Naive thymus-derived CD4-positive, alpha-beta T cell (primary cell): ENCODE measurements at regions not wholly inside any gene's neighbourhood (a gene's known extent, or its start where the extent isn't known, plus 50 kb on each side); places are given as distances from the start of the nearest gene placed in this dataset.

Source experiments
- ATAC-seq: fragments of 150-1000 bp; cut with Tn5 transposase; 2 replicates; pipeline ENCODE4 v1.10.0; 2021; ENCODE audit warnings: mild to moderate bottlenecking, moderate library complexity
- CTCF ChIA-PET: fragments of 350-600 bp; sonication (Branson Sonifier 250); formaldehyde crosslinking; loops from one replicate; lab custom pipeline; 2021; ENCODE audit warnings: antibody characterized with exemption; lab: Charles Lee
- POLR2A ChIA-PET: fragments of 350-600 bp; sonication (Branson Sonifier 250); formaldehyde crosslinking; loops from one replicate; lab custom pipeline; 2021; ENCODE audit warnings: antibody characterized with exemption, inconsistent platforms; lab: Charles Lee
- DNase-seq, 9 donors: peaks; one replicate each; pipeline versions ENCODE4 v3.0.0 to v3.0.0-alpha.2; 2020 to 2022; ENCODE audit warnings: mixed read lengths in 1 of 9
- H3K27ac ChIP-seq: one replicate; pipeline ENCODE4 v1.7.0; 2013; ENCODE audit warnings: mild to moderate bottlenecking, low read depth, low read length, moderate library complexity
- H3K27me3 ChIP-seq, 2 donors: one replicate each; pipeline ENCODE4 v1.7.0; 2013; ENCODE audit warnings: low read length in 2 of 2, mild to moderate bottlenecking in 2 of 2, moderate library complexity in 2 of 2; ENCODE audit not compliant: control insufficient read depth in 2 of 2, insufficient read depth in 2 of 2
- H3K36me3 ChIP-seq, 3 experiments: 1 replicate in 2 of 3; 2 replicates in 1 of 3; pipeline ENCODE4 v1.7.0; 2013; ENCODE audit warnings: low read length in 3 of 3, mild to moderate bottlenecking in 3 of 3, moderate library complexity in 1 of 3; ENCODE audit not compliant: insufficient read depth in 3 of 3, control insufficient read depth in 2 of 3
- H3K4me1 ChIP-seq, 2 donors: one replicate each; pipeline ENCODE4 v1.7.0; 2013; ENCODE audit warnings: low read length in 2 of 2, mild to moderate bottlenecking in 2 of 2, moderate library complexity in 1 of 2; ENCODE audit not compliant: control insufficient read depth in 2 of 2, insufficient read depth in 2 of 2
- H3K4me3 ChIP-seq: 2 replicates; pipeline ENCODE4 v1.7.0; 2013; ENCODE audit warnings: mild to moderate bottlenecking, low read length
- H3K9me3 ChIP-seq, 3 experiments: 1 replicate in 2 of 3; 2 replicates in 1 of 3; pipeline ENCODE4 v1.7.0; 2013; ENCODE audit warnings: low read length in 3 of 3; ENCODE audit not compliant: control insufficient read depth in 2 of 3
- H3K27ac Mint-ChIP-seq, 9 donors: one replicate each; pipeline ENCODE4 v1.8.0; 2020 to 2022; ENCODE audit warnings: mixed read lengths in 9 of 9, mild to moderate bottlenecking in 8 of 9, moderate library complexity in 5 of 9, inconsistent platforms in 2 of 9
- H3K27me3 Mint-ChIP-seq, 5 donors: one replicate each; pipeline ENCODE4 v1.8.0; 2021 to 2022; ENCODE audit warnings: mixed read lengths in 5 of 5, mild to moderate bottlenecking in 1 of 5
- H3K36me3 Mint-ChIP-seq, 5 donors: one replicate each; pipeline ENCODE4 v1.8.0; 2020 to 2022; ENCODE audit warnings: mixed read lengths in 5 of 5, mild to moderate bottlenecking in 3 of 5, inconsistent platforms in 1 of 5
- H3K4me1 Mint-ChIP-seq, 7 donors: one replicate each; pipeline ENCODE4 v1.8.0; 2020 to 2022; ENCODE audit warnings: mixed read lengths in 7 of 7, mild to moderate bottlenecking in 3 of 7, inconsistent platforms in 1 of 7
- H3K4me3 Mint-ChIP-seq, 10 donors: one replicate each; pipeline ENCODE4 v1.8.0; 2020 to 2022; ENCODE audit warnings: mild to moderate bottlenecking in 10 of 10, mixed read lengths in 10 of 10, moderate library complexity in 6 of 10, inconsistent platforms in 2 of 10
- H3K9me3 Mint-ChIP-seq, 11 donors: one replicate each; pipeline ENCODE4 v1.8.0; 2020 to 2022; ENCODE audit warnings: mixed read lengths in 11 of 11, mild to moderate bottlenecking in 4 of 11, inconsistent platforms in 1 of 11, moderate library complexity in 1 of 11
- intact Hi-C, 2 donors: fragments of 100-400 bp; cut with micrococcal nuclease; formaldehyde crosslinking; loops; one replicate each; pipeline ENCODE4 v1.15.1; 2023

GRCh38 chr2:53435610-53436009 lies 332.0 kb upstream of the CHAC2 start:
- Histone ChIP-seq H3K4me3 (no peak overlapping the region), H3K4me1 (no peaks in the 10 kb centered on the region), H3K27me3 (no peaks in the 10 kb centered on the region), H3K36me3 (no peaks in the 10 kb centered on the region), H3K9me3 (no peaks in the 10 kb centered on the region), H3K27ac (no peak overlapping the region)
- H3K36me3 Mint-ChIP-seq: no peaks in the 10 kb centered on the region
- ChIA-PET CTCF (no interaction called here), POLR2A (no interaction called here)
- intact Hi-C loops: no loop called here
- DNase-seq (no peak), ATAC-seq (no peak)
- H3K4me3 Mint-ChIP-seq: no peak overlapping the region
- no peaks in the 10 kb centered on the region for H3K4me1 Mint-ChIP-seq
- peaks cover 0 to 13% (median 4%) of the 10 kb centered on the region in 5 donors for H3K27me3 Mint-ChIP-seq
- H3K27ac Mint-ChIP-seq: no peak overlapping the region
- no peaks in the 10 kb centered on the region for H3K9me3 Mint-ChIP-seq

GRCh38 chr2:53434466-53434865 lies 333.1 kb upstream of the CHAC2 start:
- H3K27me3 Mint-ChIP-seq: peaks cover 0 to 13% (median 4%) of the 10 kb centered on the region in 5 donors
- ChIA-PET CTCF (no interaction called here), POLR2A (no interaction called here)
- Histone ChIP-seq H3K4me3 (no peak overlapping the region), H3K4me1 (no peaks in the 10 kb centered on the region), H3K36me3 (no peaks in the 10 kb centered on the region), H3K27me3 (no peaks in the 10 kb centered on the region), H3K9me3 (no peaks in the 10 kb centered on the region), H3K27ac (no peak overlapping the region)
- no peak overlapping the region for H3K27ac Mint-ChIP-seq
- H3K36me3 Mint-ChIP-seq: no peaks in the 10 kb centered on the region
- no peak overlapping the region for H3K4me3 Mint-ChIP-seq
- H3K9me3 Mint-ChIP-seq: no peaks in the 10 kb centered on the region
- DNase-seq (no peak), ATAC-seq (no peak)
- intact Hi-C loops: no loop called here
- no peaks in the 10 kb centered on the region for H3K4me1 Mint-ChIP-seq

- Mint-ChIP-seq H3K27me3 (peaks cover 0 to 13% (median 0%) of the 10 kb centered on the region in 5 donors), H3K36me3 (no peaks in the 10 kb centered on the region), H3K4me3 (no peak overlapping the region), H3K4me1 (no peaks in the 10 kb centered on the region), H3K27ac (no peak overlapping the region), H3K9me3 (no peaks in the 10 kb centered on the region)
- intact Hi-C loops: no loop called here
- no peak overlapping the region for H3K4me3 ChIP-seq
- no peaks in the 10 kb centered on the region for H3K4me1 ChIP-seq
- H3K27me3 ChIP-seq: no peaks in the 10 kb centered on the region
- H3K9me3 ChIP-seq: no peaks in the 10 kb centered on the region
- H3K36me3 ChIP-seq: no peaks in the 10 kb centered on the region
- ChIA-PET CTCF (no interaction called here), POLR2A (no interaction called here)
- DNase-seq: no peak
- H3K27ac ChIP-seq: no peak overlapping the region
- ATAC-seq: no peak
These were observed 334.7 kb upstream of the CHAC2 start for GRCh38 chr2:53432936-53433335.

- POLR2A ChIA-PET: no interaction called here
- no peaks in the 10 kb centered on the region for H3K9me3 ChIP-seq
- H3K9me3 Mint-ChIP-seq: peaks cover 0 to 2% (median 0%) of the 10 kb centered on the region in 11 donors
These were observed 337.7 kb upstream of the CHAC2 start for GRCh38 chr2:53429901-53430300.

GRCh38 chr2:53424902-53425301 lies 342.7 kb upstream of the CHAC2 start:
- Mint-ChIP-seq H3K9me3 (peaks cover 0 to 7% (median 1%) of the 10 kb centered on the region in 11 donors), H3K4me3 (no peak overlapping the region), H3K27me3 (peaks cover 0 to 13% (median 4%) of the 10 kb centered on the region in 5 donors), H3K4me1 (no peaks in the 10 kb centered on the region), H3K27ac (no peak overlapping the region), H3K36me3 (no peaks in the 10 kb centered on the region)
- Histone ChIP-seq H3K4me3 (no peak overlapping the region), H3K9me3 (no peaks in the 10 kb centered on the region), H3K4me1 (no peaks in the 10 kb centered on the region), H3K36me3 (no peaks in the 10 kb centered on the region), H3K27ac (no peak overlapping the region), H3K27me3 (no peaks in the 10 kb centered on the region)
- ChIA-PET CTCF (no interaction called here), POLR2A (no interaction called here)
- DNase-seq (no peak), ATAC-seq (no peak)
- intact Hi-C loops: no loop called here

More at GRCh38 chr2:53429901-53430300, 337.7 kb upstream of the CHAC2 start:
- DNase-seq (no peak), ATAC-seq (no peak)
- Histone ChIP-seq H3K27me3 (no peaks in the 10 kb centered on the region), H3K4me3 (no peak overlapping the region), H3K27ac (no peak overlapping the region), H3K36me3 (no peaks in the 10 kb centered on the region), H3K4me1 (no peaks in the 10 kb centered on the region)
- H3K27me3 Mint-ChIP-seq: peaks cover 0 to 8% (median 4%) of the 10 kb centered on the region in 5 donors
- CTCF ChIA-PET: no interaction called here
- intact Hi-C loops: no loop called here
- H3K4me3 Mint-ChIP-seq: no peak overlapping the region
- no peaks in the 10 kb centered on the region for H3K4me1 Mint-ChIP-seq
- H3K27ac Mint-ChIP-seq: no peak overlapping the region
- no peaks in the 10 kb centered on the region for H3K36me3 Mint-ChIP-seq

GRCh38 chr2:53423465-53423864 lies 344.1 kb upstream of the CHAC2 start:
- H3K4me3 ChIP-seq: no peak overlapping the region
- no peak overlapping the region for H3K27ac ChIP-seq
- CTCF ChIA-PET: no interaction called here
- Mint-ChIP-seq H3K27me3 (peaks cover 0 to 13% (median 4%) of the 10 kb centered on the region in 5 donors), H3K27ac (no peak overlapping the region), H3K4me1 (no peaks in the 10 kb centered on the region), H3K36me3 (no peaks in the 10 kb centered on the region), H3K9me3 (peaks cover 0 to 7% (median 1%) of the 10 kb centered on the region in 11 donors), H3K4me3 (no peak overlapping the region)
- no peak for DNase-seq
- no peaks in the 10 kb centered on the region for H3K4me1 ChIP-seq
- no peaks in the 10 kb centered on the region for H3K27me3 ChIP-seq
- intact Hi-C loops: loop anchor here in 1 of 2 donors (2.0 kb wide), 1 partner anchor 399 kb away; no protein-coding TSS in a partner anchor
- no peaks in the 10 kb centered on the region for H3K9me3 ChIP-seq
- H3K36me3 ChIP-seq: no peaks in the 10 kb centered on the region
- no peak for ATAC-seq
- POLR2A ChIA-PET: no interaction called here

- no peaks in the 10 kb centered on the region for H3K36me3 ChIP-seq
- intact Hi-C loops: loop anchor here in 1 of 2 donors (2.0 kb wide), 1 partner anchor 400 kb away; no protein-coding TSS in a partner anchor
- no peaks in the 10 kb centered on the region for H3K4me1 ChIP-seq
- no peak for DNase-seq
- Mint-ChIP-seq H3K27me3 (peaks cover 0 to 13% (median 4%) of the 10 kb centered on the region in 5 donors), H3K4me3 (no peak overlapping the region), H3K27ac (no peak overlapping the region), H3K4me1 (no peaks in the 10 kb centered on the region), H3K36me3 (no peaks in the 10 kb centered on the region), H3K9me3 (peaks cover 0 to 7% (median 1%) of the 10 kb centered on the region in 11 donors)
- no peaks in the 10 kb centered on the region for H3K9me3 ChIP-seq
- ChIA-PET POLR2A (no interaction called here), CTCF (no interaction called here)
- no peak for ATAC-seq
- no peak overlapping the region for H3K27ac ChIP-seq
- no peaks in the 10 kb centered on the region for H3K27me3 ChIP-seq
- no peak overlapping the region for H3K4me3 ChIP-seq
These were observed 344.6 kb upstream of the CHAC2 start for GRCh38 chr2:53422979-53423378.
